22Rv1 (cell line): ENCODE measurements at regions not wholly inside any gene's neighbourhood (a gene's known extent, or its start where the extent isn't known, plus 50 kb on each side); places are given as distances from the start of the nearest gene placed in this dataset.

Experiments used
- ZFX ChIP-seq: fragments of 450-650 bp; IDR thresholded peaks from 2 replicates; pipeline ENCODE4 v1.6.1; 2017; ENCODE audit warnings: antibody characterized with exemption, borderline replicate concordance
- TF ChIP-seq, protein P1 (sequence below): fragments of 450-650 bp; IDR thresholded peaks from 2 replicates; pipeline ENCODE4 v1.5.1; 2017; ENCODE audit warnings: mild to moderate bottlenecking

DNA sequence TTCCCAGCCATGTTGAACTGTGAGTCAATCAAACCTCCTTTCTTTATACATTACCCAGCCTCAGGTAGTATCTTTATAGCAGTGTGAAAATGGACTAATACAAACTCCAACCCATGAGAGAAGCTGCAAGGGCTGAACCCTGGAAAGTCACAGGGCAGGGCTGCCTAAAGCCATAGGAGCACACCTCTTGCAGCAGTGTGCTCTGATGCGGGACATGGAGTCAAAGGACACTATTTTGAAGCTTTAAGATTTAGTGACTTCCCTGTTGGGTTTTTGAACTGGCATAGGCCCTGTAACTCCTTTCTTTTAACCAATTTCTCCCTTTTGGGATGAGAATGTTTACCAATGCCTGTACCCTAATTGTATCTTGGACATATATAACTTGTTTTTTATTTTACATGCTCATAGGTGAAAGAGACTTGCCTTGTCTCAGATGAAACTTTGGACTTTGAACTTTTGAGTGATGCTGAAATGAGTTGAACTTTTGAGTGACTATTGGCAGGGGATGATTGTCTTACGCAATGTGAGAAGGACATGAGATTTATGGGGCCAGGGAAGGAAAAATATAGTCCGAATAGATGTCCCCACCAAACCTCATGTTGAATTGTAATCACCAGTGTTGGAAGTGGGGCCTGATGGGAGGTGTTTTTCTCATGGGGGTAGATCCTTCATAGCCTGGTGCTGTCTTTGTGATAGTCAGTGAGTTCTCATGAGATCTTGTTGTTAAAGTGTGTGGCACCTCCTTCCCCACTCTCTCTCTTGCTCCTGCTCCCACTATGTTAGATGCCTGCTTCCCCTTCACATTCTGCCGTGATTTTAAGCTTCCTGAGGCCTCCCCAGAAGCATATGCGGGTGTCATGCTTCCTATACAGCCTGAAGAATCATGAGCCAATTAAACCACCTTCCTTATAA, 159.5 kb upstream of the SPEF2 start:
- TF ChIP-seq, protein P1, sequence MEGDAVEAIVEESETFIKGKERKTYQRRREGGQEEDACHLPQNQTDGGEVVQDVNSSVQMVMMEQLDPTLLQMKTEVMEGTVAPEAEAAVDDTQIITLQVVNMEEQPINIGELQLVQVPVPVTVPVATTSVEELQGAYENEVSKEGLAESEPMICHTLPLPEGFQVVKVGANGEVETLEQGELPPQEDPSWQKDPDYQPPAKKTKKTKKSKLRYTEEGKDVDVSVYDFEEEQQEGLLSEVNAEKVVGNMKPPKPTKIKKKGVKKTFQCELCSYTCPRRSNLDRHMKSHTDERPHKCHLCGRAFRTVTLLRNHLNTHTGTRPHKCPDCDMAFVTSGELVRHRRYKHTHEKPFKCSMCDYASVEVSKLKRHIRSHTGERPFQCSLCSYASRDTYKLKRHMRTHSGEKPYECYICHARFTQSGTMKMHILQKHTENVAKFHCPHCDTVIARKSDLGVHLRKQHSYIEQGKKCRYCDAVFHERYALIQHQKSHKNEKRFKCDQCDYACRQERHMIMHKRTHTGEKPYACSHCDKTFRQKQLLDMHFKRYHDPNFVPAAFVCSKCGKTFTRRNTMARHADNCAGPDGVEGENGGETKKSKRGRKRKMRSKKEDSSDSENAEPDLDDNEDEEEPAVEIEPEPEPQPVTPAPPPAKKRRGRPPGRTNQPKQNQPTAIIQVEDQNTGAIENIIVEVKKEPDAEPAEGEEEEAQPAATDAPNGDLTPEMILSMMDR: no peak
- no peak for TF ChIP-seq ZFX
